ENCODE measurements at regions not wholly inside any gene's neighbourhood (a gene's known extent, or its start where the extent isn't known, plus 50 kb on each side); places are given as distances from the start of the nearest gene placed in this dataset.

- H3K79me2 ChIP-seq (ENCODE audit: control insufficient read depth, insufficient read depth, low read length), result no peaks in the 10 kb centered on the region
- no peaks in the 10 kb centered on the region for H3K36me3 ChIP-seq (ENCODE audit: control insufficient read depth, insufficient read depth, low read length)
- TF ChIP-seq EZH2 (IDR thresholded peaks at IDR 0.05; ENCODE audit: low read length, missing control alignments) (no peak), CTCF (conservative IDR thresholded peaks at IDR 0.05 in 1 of 2, IDR thresholded peaks at IDR 0.05 in 1 of 2; ENCODE audit: low read depth in 1 of 2, low read length in 2 of 2) (no peak)
- H3K9ac ChIP-seq (ENCODE audit: insufficient read depth, low read length), result no peak overlapping the region
- no peak overlapping the region for H3K4me3 ChIP-seq (replicated peaks in 1 of 4; ENCODE audit: control extremely low read depth in 1 of 4, insufficient read depth in 1 of 4, low read depth in 3 of 4, low read length in 4 of 4)
- no peaks in the 10 kb centered on the region for H4K20me1 ChIP-seq (ENCODE audit: control insufficient read depth, extremely low read depth, insufficient read depth, low read length)
- H2AFZ ChIP-seq (ENCODE audit: low read length), result no peak overlapping the region
- DNase-seq (ENCODE audit: low read depth in 2 of 2), result no peak
- no peaks in the 10 kb centered on the region for H3K9me3 ChIP-seq (ENCODE audit: control insufficient read depth, insufficient read depth, low read depth, low read length)
- H3K4me2 ChIP-seq (ENCODE audit: extremely low read depth, insufficient read depth, low read length), result no peak overlapping the region
- H3K27ac ChIP-seq (ENCODE audit: insufficient read depth, low read length), result no peak overlapping the region
- H3K4me1 ChIP-seq (ENCODE audit: control insufficient read depth, extremely low read depth, insufficient read depth, low read length), result no peaks in the 10 kb centered on the region
- H3K27me3 ChIP-seq (ENCODE audit: control insufficient read depth, insufficient read depth, low read length), result no peaks in the 10 kb centered on the region
Observed at GRCh38 chr6:120026791-120027190, 677.2 kb upstream of the MAN1A1 start.

- Histone ChIP-seq H3K9me3 (ENCODE audit: control insufficient read depth, insufficient read depth, low read depth, low read length) (no peaks in the 10 kb centered on the region), H2AFZ (ENCODE audit: low read length) (no peak overlapping the region), H3K4me3 (replicated peaks in 1 of 4; ENCODE audit: control extremely low read depth in 1 of 4, insufficient read depth in 1 of 4, low read depth in 3 of 4, low read length in 4 of 4) (no peak overlapping the region), H3K27ac (ENCODE audit: insufficient read depth, low read length) (no peak overlapping the region), H3K36me3 (ENCODE audit: control insufficient read depth, insufficient read depth, low read length) (no peaks in the 10 kb centered on the region), H4K20me1 (ENCODE audit: control insufficient read depth, extremely low read depth, insufficient read depth, low read length) (no peaks in the 10 kb centered on the region), H3K4me2 (ENCODE audit: extremely low read depth, insufficient read depth, low read length) (no peak overlapping the region), H3K27me3 (ENCODE audit: control insufficient read depth, insufficient read depth, low read length) (no peaks in the 10 kb centered on the region), H3K79me2 (ENCODE audit: control insufficient read depth, insufficient read depth, low read length) (no peaks in the 10 kb centered on the region), H3K9ac (ENCODE audit: insufficient read depth, low read length) (no peak overlapping the region), H3K4me1 (ENCODE audit: control insufficient read depth, extremely low read depth, insufficient read depth, low read length) (no peaks in the 10 kb centered on the region)
- no peak for DNase-seq (ENCODE audit: low read depth in 2 of 2)
- TF ChIP-seq CTCF (conservative IDR thresholded peaks at IDR 0.05 in 1 of 2, IDR thresholded peaks at IDR 0.05 in 1 of 2; ENCODE audit: low read depth in 1 of 2, low read length in 2 of 2) (no peak), EZH2 (IDR thresholded peaks at IDR 0.05; ENCODE audit: low read length, missing control alignments) (no peak)
Observed at GRCh38 chr6:120010075-120010474, 660.5 kb upstream of the MAN1A1 start.

GRCh38 chr6:120005292-120005976 is 655.9 kb upstream of the MAN1A1 start:
- Histone ChIP-seq H3K4me2 (ENCODE audit: extremely low read depth, insufficient read depth, low read length) (no peak overlapping the region), H3K4me1 (ENCODE audit: control insufficient read depth, extremely low read depth, insufficient read depth, low read length) (no peaks in the 10 kb centered on the region), H3K9ac (ENCODE audit: insufficient read depth, low read length) (no peak overlapping the region), H3K4me3 (replicated peaks in 1 of 4; ENCODE audit: control extremely low read depth in 1 of 4, insufficient read depth in 1 of 4, low read depth in 3 of 4, low read length in 4 of 4) (no peak overlapping the region), H3K9me3 (ENCODE audit: control insufficient read depth, insufficient read depth, low read depth, low read length) (no peaks in the 10 kb centered on the region), H2AFZ (ENCODE audit: low read length) (no peak overlapping the region), H3K27ac (ENCODE audit: insufficient read depth, low read length) (no peak overlapping the region), H4K20me1 (ENCODE audit: control insufficient read depth, extremely low read depth, insufficient read depth, low read length) (no peaks in the 10 kb centered on the region), H3K27me3 (ENCODE audit: control insufficient read depth, insufficient read depth, low read length) (no peaks in the 10 kb centered on the region), H3K36me3 (ENCODE audit: control insufficient read depth, insufficient read depth, low read length) (no peaks in the 10 kb centered on the region), H3K79me2 (ENCODE audit: control insufficient read depth, insufficient read depth, low read length) (no peaks in the 10 kb centered on the region)
- TF ChIP-seq CTCF (conservative IDR thresholded peaks at IDR 0.05 in 1 of 2, IDR thresholded peaks at IDR 0.05 in 1 of 2; ENCODE audit: low read depth in 1 of 2, low read length in 2 of 2), result no peak
- DNase-seq (ENCODE audit: low read depth in 2 of 2), result no peak
